Bone marrow (tissue), 2 donors: ENCODE measurements at regions not wholly inside any gene's neighbourhood (a gene's known extent, or its start where the extent isn't known, plus 50 kb on each side); places are given as distances from the start of the nearest gene placed in this dataset.
"Not testable (repeated sequence)": the region's sequence is repeated elsewhere in the genome, so short reads cannot be mapped to it uniquely, and the experiment has no call there.

Experiments used
- DNase-seq, 2 donors: peaks; one replicate each; lab custom pipeline; 2025; lab: John Stamatoyannopoulos, UW

DNA sequence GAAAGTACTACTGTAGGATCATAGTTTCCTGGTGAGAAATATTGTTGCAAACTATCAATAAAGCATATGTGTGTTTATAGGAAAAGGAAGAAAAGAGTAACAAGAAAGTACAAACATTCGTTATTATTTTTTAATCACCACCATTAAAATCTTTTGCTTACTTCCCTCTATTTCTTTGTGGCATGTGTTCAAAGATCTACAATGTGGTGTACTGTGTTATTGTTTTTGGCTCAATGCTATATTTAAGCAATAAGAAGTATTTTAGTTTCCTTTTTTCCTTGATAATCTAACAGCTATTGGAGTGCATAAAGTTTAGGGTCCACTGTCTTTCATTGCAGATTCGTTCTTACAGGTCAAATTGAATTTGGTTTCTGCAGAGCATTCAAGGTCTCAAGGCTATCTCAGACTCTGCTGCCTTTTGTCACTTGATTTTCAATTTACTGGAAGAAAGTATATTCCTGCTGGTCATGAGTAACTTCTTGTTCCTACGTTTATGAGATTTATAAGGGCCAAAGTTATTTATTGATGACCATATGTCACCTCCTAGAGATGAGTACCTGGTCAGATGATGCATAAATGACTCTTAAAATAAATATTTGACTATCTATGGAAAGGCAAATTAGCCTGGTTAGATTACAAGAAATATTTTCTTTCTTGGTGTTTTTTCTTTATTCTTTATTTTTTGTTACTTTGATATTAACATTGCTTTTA is 323.0 kb downstream of the TMEM167A start:
- DNase-seq = no peak

GRCh38 chr5:82753374-82753773 is 323.8 kb downstream of the TMEM167A start:
- DNase-seq = no peak

GRCh38 chr5:82749461-82749820 is 327.8 kb downstream of the TMEM167A start:
- no peak for DNase-seq

DNA sequence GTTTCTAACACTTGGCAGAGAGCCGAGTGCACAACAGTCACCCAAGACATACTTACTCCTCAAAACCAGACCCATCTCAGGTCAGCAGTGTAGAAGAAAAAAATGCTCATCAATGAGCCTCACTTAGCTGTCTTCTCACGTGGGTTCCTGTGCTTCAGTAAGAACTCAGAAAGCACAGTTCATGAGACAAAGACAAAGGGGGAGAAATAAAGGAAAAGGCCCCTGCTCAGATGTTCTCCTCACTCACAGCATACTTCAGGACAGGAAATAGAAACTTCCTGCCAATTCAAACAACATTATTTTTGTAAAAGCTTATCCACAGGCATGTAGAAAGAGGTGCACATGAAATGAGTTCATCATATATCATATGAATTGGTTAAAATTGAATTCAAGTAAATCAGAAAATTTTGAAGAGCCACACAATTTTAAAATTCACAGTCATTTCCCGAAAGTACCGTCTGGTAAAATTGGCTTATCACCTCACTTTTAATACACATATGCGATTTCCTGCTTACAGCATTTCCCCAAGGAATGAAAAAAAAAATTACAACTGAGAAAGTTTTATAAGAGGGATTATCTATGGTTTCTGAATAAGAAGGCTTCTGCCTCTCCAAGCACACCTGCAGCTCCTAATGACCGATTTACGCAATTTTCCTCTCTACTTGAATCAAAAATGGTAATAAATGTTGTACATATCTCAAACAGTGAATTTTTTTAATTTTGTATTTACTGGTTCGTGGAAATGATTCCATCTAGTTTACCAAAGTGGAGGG is 328.3 kb downstream of the TMEM167A start:
- DNase-seq = peak in 1 of 2 donors; percentile 35

GRCh38 chr5:82747986-82748385 is 329.2 kb downstream of the TMEM167A start:
- no peak for DNase-seq

GRCh38 chr5:82745016-82745415 is 332.2 kb downstream of the TMEM167A start:
- DNase-seq = no peak

GRCh38 chr5:82738681-82739269 is 338.4 kb downstream of the TMEM167A start:
- DNase-seq = no peak

GRCh38 chr5:82735160-82735789 is 341.9 kb downstream of the TMEM167A start:
- DNase-seq = peak in 1 of 2 donors; percentile 20

DNA sequence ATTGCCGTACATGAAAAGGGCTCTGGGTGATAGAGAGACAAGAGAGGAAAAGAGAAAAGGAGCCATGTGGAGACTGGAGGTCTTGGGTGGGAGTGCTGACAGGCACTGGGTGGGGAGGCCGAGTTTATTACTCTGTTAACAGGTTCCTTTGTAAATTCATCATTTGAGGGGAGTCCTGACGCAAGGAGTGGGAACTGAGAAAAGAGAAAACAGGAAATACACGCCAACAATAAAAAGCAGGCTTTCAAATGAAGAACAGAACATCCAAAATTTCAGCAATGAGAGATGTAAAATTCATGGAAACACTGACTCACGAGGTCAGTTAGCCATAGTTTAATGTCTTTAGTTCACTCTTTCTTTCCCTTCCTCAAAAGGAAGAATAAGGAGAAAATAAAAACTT is 342.8 kb downstream of the TMEM167A start:
- DNase-seq = no peak

- no peak for DNase-seq
Measured at GRCh38 chr5:82730913-82731312, 346.3 kb downstream of the TMEM167A start.

DNA sequence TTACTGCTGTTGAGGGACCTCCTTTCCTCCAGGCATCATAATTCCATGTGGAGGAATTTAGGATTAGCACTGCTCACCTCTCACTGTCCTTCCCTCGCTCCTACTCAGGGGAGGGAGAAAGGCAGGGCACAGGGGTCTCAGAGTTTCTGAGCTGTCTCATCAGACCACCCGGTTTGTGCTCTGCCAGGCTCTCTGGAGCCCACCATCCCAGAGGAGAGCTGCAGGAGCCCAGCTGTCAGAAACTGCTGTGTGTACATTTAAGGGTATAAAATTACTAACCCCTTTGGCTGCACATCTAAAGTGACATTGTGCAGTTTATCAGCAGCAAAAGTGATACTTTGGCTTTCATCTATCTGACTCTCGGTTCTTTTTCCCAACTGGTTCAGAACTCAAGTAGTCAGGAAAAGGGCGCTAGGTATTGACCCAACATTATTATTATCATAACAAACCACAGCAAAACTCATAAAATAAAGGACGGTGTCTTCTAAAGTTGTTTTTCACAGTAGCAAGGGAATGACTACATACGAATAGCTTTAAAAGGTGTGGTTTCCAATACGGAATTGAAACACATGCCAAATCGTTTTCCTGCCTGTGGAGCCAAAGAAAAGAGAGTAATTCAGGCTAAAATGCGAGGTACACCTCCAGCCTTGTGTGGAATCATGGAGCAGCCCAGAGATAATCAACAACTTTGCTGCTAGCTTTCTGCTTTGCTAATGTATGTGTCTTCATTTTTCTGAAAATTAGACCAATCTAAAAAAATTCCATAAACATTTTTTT is 348.1 kb downstream of the TMEM167A start:
- no peak for DNase-seq

GRCh38 chr5:82723168-82723567 is 354.0 kb downstream of the TMEM167A start:
- no peak for DNase-seq

- no peak for DNase-seq
Measured at GRCh38 chr5:82721087-82721410, 356.1 kb downstream of the TMEM167A start.

GRCh38 chr5:82720213-82721086 is 356.7 kb downstream of the TMEM167A start:
- no peak for DNase-seq

GRCh38 chr5:82719368-82719767 is 357.8 kb downstream of the TMEM167A start:
- DNase-seq = no peak

DNA sequence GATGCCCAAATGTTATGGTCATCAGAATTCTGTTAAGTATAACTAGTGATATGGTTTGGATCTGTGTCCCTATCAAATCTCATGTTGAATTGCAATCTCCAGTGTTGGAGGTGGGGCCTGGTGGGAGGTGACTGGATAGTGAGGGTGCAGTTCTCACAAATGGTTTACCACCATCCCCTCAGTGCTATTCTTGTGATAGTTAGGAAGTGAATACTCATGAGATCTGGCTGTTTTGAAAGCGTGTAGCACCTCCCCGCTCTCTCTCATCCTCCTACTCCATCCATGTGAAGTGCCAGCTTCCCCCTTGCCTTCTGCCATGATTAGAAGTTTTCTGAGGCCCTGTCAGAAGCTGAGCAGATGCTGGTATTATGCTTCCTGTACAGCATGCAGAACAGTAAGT is 359.5 kb downstream of the TMEM167A start:
- DNase-seq = no peak

- not testable (repeated sequence) for DNase-seq
Measured at GRCh38 chr5:82714732-82715131, 362.5 kb downstream of the TMEM167A start.

DNA sequence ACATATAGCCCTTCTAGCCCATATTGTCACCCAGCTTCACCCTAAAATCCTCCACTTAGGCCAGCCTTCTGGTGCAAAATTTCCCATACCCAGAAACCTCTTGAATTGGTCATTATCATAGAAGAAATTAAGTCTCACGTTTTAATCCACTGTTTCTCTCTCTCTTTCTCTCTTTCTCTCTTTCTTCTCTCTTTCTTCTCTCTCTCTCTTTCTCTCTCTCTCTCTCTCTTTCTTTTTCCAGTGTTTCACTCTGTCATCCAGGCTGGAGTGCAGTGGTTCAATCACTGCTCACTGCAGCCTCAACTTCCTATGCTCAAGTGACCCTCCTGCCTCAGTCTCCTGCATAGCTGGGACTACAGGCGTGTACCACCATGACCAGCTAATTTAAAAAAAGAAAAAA is 363.4 kb downstream of the TMEM167A start:
- DNase-seq = no peak

DNA sequence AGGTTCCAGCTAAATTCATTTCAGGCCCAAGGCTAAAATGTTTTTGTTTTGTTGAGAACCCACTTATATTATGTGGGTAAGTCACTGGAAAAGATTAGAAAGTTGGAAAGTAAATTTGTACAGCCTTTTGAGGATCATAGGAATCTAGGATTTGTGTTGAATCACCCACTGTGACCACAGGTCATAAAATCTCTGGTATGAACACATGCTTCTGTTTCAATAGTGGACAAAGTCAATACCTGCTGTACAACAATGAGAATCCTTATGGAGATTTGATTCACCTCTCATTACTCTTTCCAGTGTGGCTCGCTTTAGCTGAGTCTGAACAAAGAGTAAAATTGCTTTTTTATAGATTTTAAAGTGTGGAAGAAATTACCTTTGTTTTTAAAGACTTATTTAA is 369.5 kb downstream of the TMEM167A start:
- no peak for DNase-seq

GRCh38 chr5:82704381-82704780 is 372.8 kb downstream of the TMEM167A start:
- no peak for DNase-seq

DNA sequence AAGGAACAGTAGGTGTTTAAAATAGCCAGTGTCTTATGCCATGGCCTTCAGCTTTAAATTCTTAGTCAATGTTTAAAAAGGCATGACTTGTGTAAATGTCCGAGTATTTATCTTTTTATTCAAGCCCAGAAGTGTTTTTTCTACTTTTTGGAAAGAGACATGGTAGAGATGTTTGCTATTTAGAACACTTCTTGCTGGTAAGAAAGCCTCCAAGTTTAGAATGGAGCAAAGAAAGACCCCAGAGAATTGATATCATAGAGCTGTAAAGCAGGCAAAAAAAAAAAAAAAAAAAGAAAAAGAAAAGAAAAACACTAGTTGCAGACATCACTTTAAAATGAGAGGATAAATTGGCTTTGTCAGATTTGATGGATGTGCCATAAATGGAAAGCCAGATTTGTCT is 375.1 kb downstream of the TMEM167A start:
- no peak for DNase-seq
